HG02798 (cell line): ENCODE measurements at regions not wholly inside any gene's neighbourhood (a gene's known extent, or its start where the extent isn't known, plus 50 kb on each side); places are given as distances from the start of the nearest gene placed in this dataset.
"Not testable (repeated sequence)": the region's sequence is repeated elsewhere in the genome, so short reads cannot be mapped to it uniquely, and the experiment has no call there.

Experiments
- ATAC-seq: cut with Tn5 transposase; IDR thresholded peaks from one replicate; pipeline ENCODE4 v1.9.1; 2021; ENCODE audit warnings: mild to moderate bottlenecking; ENCODE audit not compliant: unreplicated experiment, poor library complexity

- no peak for ATAC-seq
Measured at GRCh38 chr13:44757671-44758070, 181.5 kb upstream of the TSC22D1 start.

GRCh38 chr13:44756276-44756810 lies 180.2 kb upstream of the TSC22D1 start:
- ATAC-seq, result no peak

- ATAC-seq, result no peak
Measured at GRCh38 chr13:44755872-44756271, 179.7 kb upstream of the TSC22D1 start.

- no peak for ATAC-seq
Measured at GRCh38 chr13:44752164-44752563, 176.0 kb upstream of the TSC22D1 start.

GRCh38 chr13:44750630-44751029 lies 174.5 kb upstream of the TSC22D1 start:
- ATAC-seq, result no peak

GRCh38 chr13:44749906-44750305 lies 173.8 kb upstream of the TSC22D1 start:
- no peak for ATAC-seq

- ATAC-seq, result no peak
Measured at GRCh38 chr13:44748439-44748838, 172.3 kb upstream of the TSC22D1 start.

GRCh38 chr13:44747179-44747578 lies 171.0 kb upstream of the TSC22D1 start:
- no peak for ATAC-seq

- no peak for ATAC-seq
Measured at GRCh38 chr13:44746690-44747089, 170.6 kb upstream of the TSC22D1 start.

GRCh38 chr13:44744880-44745633 lies 168.9 kb upstream of the TSC22D1 start:
- ATAC-seq, result no peak

GRCh38 chr13:44739539-44739938 lies 163.4 kb upstream of the TSC22D1 start:
- no peak for ATAC-seq

GRCh38 chr13:44739120-44739519 lies 163.0 kb upstream of the TSC22D1 start:
- no peak for ATAC-seq

- ATAC-seq, result no peak
Measured at GRCh38 chr13:44738463-44738862, 162.3 kb upstream of the TSC22D1 start.

- no peak for ATAC-seq
Measured at GRCh38 chr13:44735806-44736205, 159.7 kb upstream of the TSC22D1 start.

- ATAC-seq, result no peak
Measured at GRCh38 chr13:44734201-44734707, 158.1 kb upstream of the TSC22D1 start.

- ATAC-seq, result no peak
Measured at GRCh38 chr13:44732503-44733098, 156.5 kb upstream of the TSC22D1 start.

GRCh38 chr13:44730851-44731250 lies 154.7 kb upstream of the TSC22D1 start:
- ATAC-seq, result no peak

GRCh38 chr13:44730099-44730498 lies 154.0 kb upstream of the TSC22D1 start:
- ATAC-seq, result no peak

- not testable (repeated sequence) for ATAC-seq
Measured at GRCh38 chr13:44727591-44727990, 151.5 kb upstream of the TSC22D1 start.

- no peak for ATAC-seq
Measured at GRCh38 chr13:44726778-44727177, 150.6 kb upstream of the TSC22D1 start.

GRCh38 chr13:44726214-44726613 lies 150.1 kb upstream of the TSC22D1 start:
- no peak for ATAC-seq
